Inferior parietal cortex (tissue), 1 donor: ENCODE measurements at regions not wholly inside any gene's neighbourhood (a gene's known extent, or its start where the extent isn't known, plus 50 kb on each side); places are given as distances from the start of the nearest gene placed in this dataset.
"Not testable (repeated sequence)": the region's sequence is repeated elsewhere in the genome, so short reads cannot be mapped to it uniquely, and the experiment has no call there.

Source experiments
- DNase-seq: peaks from one replicate; pipeline ENCODE4 v3.0.0-alpha.2; 2016; ENCODE audit errors: extremely low spot score

- no peak for DNase-seq
Measured at GRCh38 chr1:38670544-38671122, 188.9 kb downstream of the RRAGC start.

GRCh38 chr1:38667626-38668025 is 191.9 kb downstream of the RRAGC start:
- DNase-seq = no peak

- peak; percentile 4 for DNase-seq
Measured at GRCh38 chr1:38662126-38662525, 197.4 kb downstream of the RRAGC start.

GRCh38 chr1:38658883-38659282 is 200.7 kb downstream of the RRAGC start:
- DNase-seq = no peak

- no peak for DNase-seq
Measured at GRCh38 chr1:38657873-38658272, 201.7 kb downstream of the RRAGC start.

- DNase-seq = no peak
Measured at GRCh38 chr1:38657207-38657840, 202.2 kb downstream of the RRAGC start.

GRCh38 chr1:38656726-38657125 is 202.8 kb downstream of the RRAGC start:
- DNase-seq = no peak

GRCh38 chr1:38652217-38652616 is 207.4 kb downstream of the RRAGC start:
- no peak for DNase-seq

GRCh38 chr1:38651669-38652068 is 207.9 kb downstream of the RRAGC start:
- no peak for DNase-seq

GRCh38 chr1:38648417-38648816 is 211.2 kb downstream of the RRAGC start:
- DNase-seq = no peak

- DNase-seq = not testable (repeated sequence)
Measured at GRCh38 chr1:38647341-38647740, 212.2 kb downstream of the RRAGC start.

- no peak for DNase-seq
Measured at GRCh38 chr1:38644092-38644491, 215.5 kb downstream of the RRAGC start.

- DNase-seq = no peak
Measured at GRCh38 chr1:38641661-38642060, 217.9 kb downstream of the RRAGC start.

GRCh38 chr1:38640371-38640770 is 219.2 kb downstream of the RRAGC start:
- DNase-seq = no peak

GRCh38 chr1:38628241-38628640 is 231.3 kb downstream of the RRAGC start:
- no peak for DNase-seq

- no peak for DNase-seq
Measured at GRCh38 chr1:38625939-38626338, 233.6 kb downstream of the RRAGC start.

- DNase-seq = no peak
Measured at GRCh38 chr1:38624336-38625039, 235.1 kb downstream of the RRAGC start.

GRCh38 chr1:38623529-38623928 is 236.0 kb downstream of the RRAGC start:
- no peak for DNase-seq

- DNase-seq = no peak
Measured at GRCh38 chr1:38622197-38622596, 237.4 kb downstream of the RRAGC start.

- no peak for DNase-seq
Measured at GRCh38 chr1:38616846-38617245, 242.7 kb downstream of the RRAGC start.

GRCh38 chr1:38615680-38616079 is 243.9 kb downstream of the RRAGC start:
- no peak for DNase-seq

- no peak for DNase-seq
Measured at GRCh38 chr1:38614861-38615260, 244.7 kb downstream of the RRAGC start.

GRCh38 chr1:38613996-38614395 is 245.6 kb downstream of the RRAGC start:
- DNase-seq = no peak
